GM19328 (cell line): ENCODE measurements at regions not wholly inside any gene's neighbourhood (a gene's known extent, or its start where the extent isn't known, plus 50 kb on each side); places are given as distances from the start of the nearest gene placed in this dataset.
A peak's percentile ranks its signal among the peaks of the same experiment; 100 is the strongest.
"Not testable (repeated sequence)": the region's sequence is repeated elsewhere in the genome, so short reads cannot be mapped to it uniquely, and the experiment has no call there.

Experiments
- ATAC-seq: cut with Tn5 transposase; IDR thresholded peaks from one replicate; pipeline ENCODE4 v1.9.1; 2021; ENCODE audit warnings: mild to moderate bottlenecking, moderate library complexity; ENCODE audit not compliant: unreplicated experiment

DNA sequence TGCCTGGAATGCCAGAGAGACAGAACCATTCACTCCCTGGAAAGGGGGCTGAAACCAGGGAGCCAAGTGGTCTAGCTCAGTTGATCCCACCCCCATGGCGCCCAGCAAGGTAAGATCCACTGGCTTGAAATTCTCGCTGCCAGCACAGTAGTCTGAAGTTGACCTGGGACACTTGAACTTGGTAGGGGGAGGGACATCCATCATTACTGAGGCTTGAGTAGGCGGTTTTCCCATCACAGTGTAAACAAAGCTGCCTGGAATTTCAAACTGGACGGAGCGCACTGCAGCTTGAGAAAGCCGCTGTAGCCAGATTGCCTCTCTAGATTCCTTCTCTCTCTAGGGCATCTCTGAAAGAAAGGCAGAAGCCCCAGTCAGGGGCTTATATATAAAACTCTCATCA, 310.7 kb upstream of the DPPA4 start:
- no peak for ATAC-seq

GRCh38 chr3:109656225-109656624, 318.9 kb upstream of the DPPA4 start:
- no peak for ATAC-seq

DNA sequence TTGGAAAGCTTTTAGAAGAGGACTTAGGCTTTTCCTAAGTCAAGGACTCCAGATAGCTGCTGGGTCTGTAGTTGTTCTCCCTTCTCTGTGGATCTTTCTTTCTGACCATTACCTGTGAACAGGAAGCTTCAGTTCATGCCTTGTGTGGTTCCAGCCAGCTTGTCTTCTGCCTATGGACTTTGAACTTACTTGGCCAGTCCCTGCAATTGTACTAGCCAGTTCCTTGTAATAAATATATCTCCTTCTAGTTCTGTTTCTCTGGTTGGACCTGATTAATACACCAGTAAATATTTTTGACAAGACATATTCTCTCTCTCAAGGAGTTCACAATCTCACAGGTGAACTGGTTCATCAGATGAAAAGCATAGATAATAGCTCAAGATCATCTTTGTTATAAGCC, 341.3 kb upstream of the DPPA4 start:
- no peak for ATAC-seq

DNA sequence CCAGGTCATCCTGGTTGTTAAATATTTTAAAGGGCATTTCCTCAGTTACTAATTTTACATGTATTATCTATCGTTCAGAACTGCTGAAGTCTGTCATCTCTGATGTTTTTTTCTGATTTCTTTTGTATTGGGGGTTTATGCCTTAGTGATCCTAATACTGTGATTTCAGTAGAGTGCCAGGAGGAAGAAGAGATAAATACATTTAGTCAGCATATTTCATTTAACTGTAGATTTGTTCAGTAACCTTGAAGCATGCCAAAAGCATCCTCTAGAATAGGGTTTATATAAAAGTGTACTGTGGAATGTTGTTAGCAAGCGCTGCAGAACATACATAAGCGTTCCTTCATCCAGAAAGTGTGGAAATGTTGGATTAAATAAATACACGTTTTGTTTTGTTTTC, 342.3 kb upstream of the DPPA4 start:
- no peak for ATAC-seq

DNA sequence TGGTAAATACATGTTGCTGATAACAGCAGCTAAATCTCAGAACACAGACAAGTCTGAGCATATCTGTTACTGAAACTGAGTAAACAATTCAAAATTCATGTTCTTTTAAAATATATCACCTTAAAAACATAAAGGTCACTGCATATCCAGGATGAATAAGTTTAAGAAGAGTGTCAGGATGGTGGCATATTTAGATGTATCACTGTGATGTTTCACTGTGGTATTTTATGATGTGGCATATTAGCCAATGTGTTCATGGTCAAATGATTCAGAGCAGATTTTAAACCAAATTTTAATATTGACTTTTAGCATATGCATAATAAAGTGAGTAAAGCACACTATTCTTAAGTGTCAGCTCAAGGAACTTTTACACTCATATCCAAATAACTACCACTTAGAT, 346.4 kb upstream of the DPPA4 start:
- no peak for ATAC-seq

DNA sequence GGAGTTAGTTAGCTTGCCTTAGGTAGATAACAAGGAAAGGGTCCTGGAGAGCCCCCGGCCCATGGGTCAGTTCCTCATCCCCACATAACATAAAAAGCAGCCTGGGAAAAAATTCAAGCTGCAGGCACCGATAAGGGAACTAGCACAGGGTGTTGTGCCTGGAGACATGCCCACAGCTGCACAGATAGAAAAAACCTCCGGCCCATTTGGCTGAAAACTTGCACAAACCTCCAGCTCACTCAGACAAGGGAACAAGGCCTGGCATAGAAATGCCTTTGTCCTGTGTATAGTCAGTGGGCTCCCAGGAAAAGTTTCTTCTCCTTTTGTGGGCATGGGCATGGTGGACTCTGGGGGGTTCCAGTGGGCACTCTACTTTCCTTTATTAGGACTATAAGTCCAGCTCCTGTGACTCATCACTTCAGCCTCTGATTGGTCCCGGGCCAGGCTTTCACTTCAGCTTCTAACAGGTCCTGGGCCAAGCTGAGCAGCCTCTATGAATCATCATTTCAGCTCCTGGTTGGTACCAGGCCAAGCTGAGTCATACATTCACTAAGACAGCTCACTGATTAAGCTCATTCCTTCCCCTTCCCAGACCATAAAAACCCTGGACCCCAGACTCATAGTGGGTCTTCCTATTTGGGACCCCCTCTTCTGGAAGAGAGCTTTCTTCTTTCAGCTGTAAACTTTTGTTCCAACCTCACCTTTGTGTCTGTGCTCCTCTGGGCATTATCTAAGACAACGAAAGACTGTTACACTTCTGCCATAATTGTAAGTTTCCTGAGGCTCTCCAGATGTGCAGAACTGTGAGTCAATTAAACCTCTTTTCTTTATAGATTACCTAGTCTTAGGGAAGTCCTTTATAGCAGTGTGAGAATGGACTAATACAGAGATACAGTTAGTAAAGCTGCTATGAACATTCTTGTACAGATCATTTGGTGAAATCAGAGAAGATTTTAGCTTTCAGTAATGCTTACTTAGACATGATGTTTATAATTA, 348.0 kb upstream of the DPPA4 start:
- ATAC-seq = no peak

GRCh38 chr3:109687626-109688025, 350.3 kb upstream of the DPPA4 start:
- ATAC-seq = no peak

- ATAC-seq = no peak
Observed at GRCh38 chr3:109696932-109697331, 359.6 kb upstream of the DPPA4 start.

GRCh38 chr3:109702252-109702651, 364.9 kb upstream of the DPPA4 start:
- ATAC-seq = no peak

DNA sequence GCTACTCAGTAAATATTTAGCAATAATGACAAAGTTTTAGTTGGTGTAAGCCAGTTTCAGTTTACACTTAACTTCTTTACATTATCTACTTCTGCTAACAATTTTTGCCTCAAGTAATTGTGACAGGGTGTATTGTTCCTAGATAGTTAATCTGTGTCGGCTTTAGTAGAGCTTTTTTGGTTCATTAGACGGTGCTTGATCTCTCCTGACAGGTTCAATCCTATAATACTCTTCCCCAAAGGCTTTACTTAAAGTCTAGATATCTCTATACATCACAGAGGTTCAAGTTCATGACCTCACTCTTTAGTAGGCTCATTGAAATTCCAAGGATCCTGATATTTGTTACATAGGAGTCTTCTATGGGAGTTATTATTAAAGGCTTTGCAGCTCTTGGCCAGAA, 365.6 kb upstream of the DPPA4 start:
- no peak for ATAC-seq

GRCh38 chr3:109705133-109705532, 367.8 kb upstream of the DPPA4 start:
- not testable (repeated sequence) for ATAC-seq

DNA sequence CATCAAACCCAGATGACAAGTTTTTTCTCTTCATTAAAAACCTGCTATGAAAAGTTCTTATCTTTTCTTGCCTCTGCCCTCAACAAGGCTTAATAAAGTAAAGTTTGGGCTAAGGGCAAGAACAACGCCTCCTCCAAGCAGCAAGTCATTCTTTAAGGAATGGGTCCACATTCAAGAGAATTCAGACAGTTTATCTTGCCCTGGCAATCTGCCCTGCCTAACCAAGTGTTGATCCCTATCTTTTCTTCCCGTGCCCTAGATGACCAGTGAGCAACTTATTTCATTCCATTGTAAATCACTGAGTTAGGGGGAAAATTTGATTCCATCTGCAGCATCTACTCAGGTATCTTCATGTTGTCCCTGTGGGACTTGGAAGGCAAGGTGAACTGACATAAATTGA, 370.3 kb upstream of the DPPA4 start:
- no peak for ATAC-seq

- no peak for ATAC-seq
Observed at GRCh38 chr3:109713288-109713687, 375.9 kb upstream of the DPPA4 start.

DNA sequence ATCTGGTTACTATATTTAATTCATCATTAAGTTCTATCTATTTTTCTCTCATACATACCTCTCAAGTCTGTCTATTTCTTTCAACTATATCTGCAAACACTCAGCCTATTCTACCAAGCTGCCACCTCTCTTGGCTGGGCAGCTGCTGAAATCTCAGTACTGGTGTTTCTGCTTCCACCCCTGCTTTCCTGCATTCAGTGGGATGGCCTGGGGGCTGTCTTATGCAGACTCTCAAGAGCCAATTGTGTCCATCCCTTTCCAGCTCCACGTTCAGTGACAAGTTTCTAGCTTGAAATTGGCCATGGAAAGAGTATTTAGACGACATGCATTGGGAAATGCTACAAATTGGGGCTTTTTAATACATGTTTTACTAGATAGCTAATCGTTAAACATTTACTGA, 378.4 kb upstream of the DPPA4 start:
- ATAC-seq = no peak

DNA sequence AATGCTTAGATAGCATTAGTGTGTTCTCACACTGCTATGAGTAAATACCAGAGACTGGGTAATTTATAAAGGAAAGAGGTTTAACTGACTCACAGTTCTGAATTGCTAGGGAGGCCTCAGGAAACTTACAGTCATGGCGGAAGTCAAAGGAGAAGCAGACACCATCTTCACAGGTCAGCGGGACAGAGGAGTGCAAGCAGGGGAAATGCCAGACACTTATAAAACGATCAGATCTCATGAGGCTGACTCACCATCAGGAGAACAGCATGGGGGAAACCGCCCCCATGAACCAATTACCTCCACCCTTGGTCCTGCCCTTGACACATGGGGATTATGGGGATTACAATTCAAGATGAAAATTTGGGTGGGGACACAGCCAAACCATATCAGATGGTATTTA, 381.5 kb upstream of the DPPA4 start:
- no peak for ATAC-seq

DNA sequence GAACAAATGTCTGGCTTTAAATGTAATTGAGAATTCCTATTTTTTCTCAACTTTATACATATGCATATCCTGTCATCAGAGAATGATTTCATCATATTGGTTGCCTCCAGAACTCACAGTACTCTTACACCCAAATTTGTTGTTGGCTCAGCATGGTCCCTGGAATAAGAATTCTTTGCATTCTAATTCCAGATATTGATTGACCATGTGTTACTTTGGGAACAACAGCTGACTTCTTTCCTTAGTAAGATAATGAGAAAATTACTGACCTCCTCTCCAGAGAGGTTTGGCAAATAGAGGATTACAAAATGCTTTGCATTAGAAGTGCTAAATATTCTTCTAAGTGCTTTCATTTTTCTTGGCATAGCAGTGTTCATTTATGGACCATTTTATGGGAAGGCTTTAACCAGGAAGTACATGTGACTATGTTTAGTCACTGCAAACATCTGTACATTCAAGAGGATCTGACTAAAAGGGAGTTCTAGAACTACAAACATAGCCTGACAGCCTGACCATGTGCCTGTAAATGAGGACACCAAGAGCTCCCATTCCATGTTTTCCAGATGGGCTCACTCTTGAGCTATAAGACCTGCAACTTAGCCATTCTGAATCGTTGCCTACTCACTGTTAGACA, 391.6 kb upstream of the DPPA4 start:
- ATAC-seq = no peak

GRCh38 chr3:109731639-109732473, 394.5 kb upstream of the DPPA4 start:
- ATAC-seq = peak; percentile 92

DNA sequence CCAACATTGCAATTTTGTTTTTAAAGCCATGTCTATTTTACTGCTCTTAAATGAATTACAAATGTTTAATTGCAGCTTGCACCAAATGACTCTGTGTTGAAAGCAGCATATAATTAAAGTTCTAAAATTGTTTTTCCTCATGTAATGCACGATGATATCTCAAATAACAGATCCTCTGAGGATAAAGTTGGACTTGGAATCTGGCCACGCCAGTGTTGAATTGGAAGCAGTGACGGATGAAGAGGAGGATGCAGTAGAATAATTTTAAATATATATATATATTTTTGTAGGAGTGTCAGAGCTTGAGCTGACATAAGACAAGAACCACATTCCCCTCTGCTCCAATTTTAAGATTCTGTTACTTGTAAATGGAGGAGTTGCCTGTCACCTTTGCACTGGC, 406.6 kb upstream of the DPPA4 start:
- ATAC-seq = no peak

DNA sequence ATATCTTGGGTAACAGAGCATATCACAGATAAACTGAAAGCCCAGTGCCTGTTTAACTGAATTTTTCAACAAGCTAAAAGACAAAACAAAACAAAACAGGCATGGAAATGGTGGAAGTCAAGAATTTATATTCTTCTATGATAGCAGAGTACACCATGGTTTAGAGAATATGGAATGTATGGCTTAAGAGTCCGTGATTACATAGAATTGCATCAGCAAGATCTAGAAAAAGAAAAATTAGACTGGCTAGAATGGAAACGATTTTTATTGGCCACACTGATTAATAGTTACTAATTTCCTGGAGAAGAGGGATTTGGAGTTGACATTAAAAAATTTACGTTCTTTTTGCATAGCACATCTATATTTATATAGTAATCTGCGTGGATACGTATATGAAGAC, 435.2 kb upstream of the DPPA4 start:
- ATAC-seq = no peak

- no peak for ATAC-seq
Observed at GRCh38 chr3:109774108-109774507, 436.8 kb upstream of the DPPA4 start.

GRCh38 chr3:109784285-109784684, 446.9 kb upstream of the DPPA4 start:
- no peak for ATAC-seq
